Gastroesophageal sphincter (tissue), 3 donors: ENCODE measurements at regions not wholly inside any gene's neighbourhood (a gene's known extent, or its start where the extent isn't known, plus 50 kb on each side); places are given as distances from the start of the nearest gene placed in this dataset.

Experiments used
- CTCF ChIP-seq, 4 experiments: fragments of 200-600 bp in 2 of 4; fragments of 450-650 bp in 2 of 4; sonication (generic) in 1 of 4; IDR thresholded peaks; one replicate each; pipeline ENCODE4 v1.5.1; 2017 to 2019; ENCODE audit warnings: antibody characterized with exemption in 4 of 4, mild to moderate bottlenecking in 2 of 4, moderate library complexity in 2 of 4
- EP300 ChIP-seq: sonication (generic); formaldehyde crosslinking; IDR thresholded peaks from one replicate; pipeline ENCODE4 v1.6.1; 2017; ENCODE audit warnings: antibody characterized with exemption, mild to moderate bottlenecking
- POLR2A ChIP-seq, 2 donors: fragments of 450-650 bp; IDR thresholded peaks; one replicate each; pipeline ENCODE4 v1.6.1; 2017; ENCODE audit warnings: antibody characterized with exemption in 2 of 2, mild to moderate bottlenecking in 2 of 2, moderate library complexity in 1 of 2
- POLR2AphosphoS5 ChIP-seq: sonication (generic); formaldehyde crosslinking; IDR thresholded peaks from one replicate; pipeline ENCODE4 v1.6.1; 2017; ENCODE audit warnings: antibody characterized with exemption

- TF ChIP-seq CTCF (IDR thresholded peaks at IDR 0.05) (no peak), POLR2AphosphoS5 (no peak), POLR2A (IDR thresholded peaks at IDR 0.05) (no peak), EP300 (no peak)
These were observed 1312.3 kb upstream of the PIK3C3 start for GRCh38 chr18:40642692-40643229.
